ENCODE measurements at regions not wholly inside any gene's neighbourhood (a gene's known extent, or its start where the extent isn't known, plus 50 kb on each side); places are given as distances from the start of the nearest gene placed in this dataset.

- no peak for TF ChIP-seq CTCF (IDR thresholded peaks at IDR 0.05; ENCODE audit: low read length)
- no peak for TF ChIP-seq EZH2 (IDR thresholded peaks at IDR 0.05; ENCODE audit: borderline replicate concordance, low read length)
Measured at GRCh38 chr15:80317389-80318182, 65.6 kb upstream of the CTXND1 start.

Data from OCI-LY1 (cell line).